H9 (cell line): ENCODE measurements at regions not wholly inside any gene's neighbourhood (a gene's known extent, or its start where the extent isn't known, plus 50 kb on each side); places are given as distances from the start of the nearest gene placed in this dataset.

Experiments
- DNase-seq: peaks from one replicate; pipeline ENCODE4 v3.0.0-alpha.2; 2017
- H2AFZ ChIP-seq: one replicate; pipeline ENCODE4 v1.6.1; 2013; ENCODE audit warnings: mild to moderate bottlenecking, low read length, control low read depth, moderate library complexity
- H2AK5ac ChIP-seq: 2 replicates; pipeline ENCODE4 v1.6.1; 2013; ENCODE audit warnings: low read length, control low read depth, mixed read lengths; ENCODE audit not compliant: insufficient read length
- H2BK120ac ChIP-seq: one replicate; pipeline ENCODE4 v1.6.1; 2013; ENCODE audit warnings: low read depth, mild to moderate bottlenecking, low read length, control low read depth, inconsistent platforms; ENCODE audit not compliant: poor library complexity, severe bottlenecking
- H2BK12ac ChIP-seq: 2 replicates; pipeline ENCODE4 v1.6.1; 2013; ENCODE audit warnings: low read length, control low read depth, mixed read lengths, low read depth; ENCODE audit not compliant: insufficient read length
- H2BK15ac ChIP-seq: 2 replicates; pipeline ENCODE4 v1.6.1; 2013; ENCODE audit warnings: low read depth, low read length, control low read depth
- H2BK20ac ChIP-seq: one replicate; pipeline ENCODE4 v1.6.1; 2013; ENCODE audit warnings: low read depth, mild to moderate bottlenecking, low read length, control low read depth, inconsistent platforms; ENCODE audit not compliant: poor library complexity, severe bottlenecking
- H2BK5ac ChIP-seq: 2 replicates; pipeline ENCODE4 v1.6.1; 2013; ENCODE audit warnings: low read length, control low read depth, mixed read lengths; ENCODE audit not compliant: insufficient read length
- H3K14ac ChIP-seq: 2 replicates; pipeline ENCODE4 v1.6.1; 2013; ENCODE audit warnings: low read length, control low read depth; ENCODE audit not compliant: insufficient read depth
- H3K18ac ChIP-seq: 2 replicates; pipeline ENCODE4 v1.6.1; 2013; ENCODE audit warnings: low read depth, mild to moderate bottlenecking, mixed read lengths, low read length, control low read depth; ENCODE audit not compliant: insufficient read length
- H3K23ac ChIP-seq: 2 replicates; pipeline ENCODE4 v1.6.1; 2013; ENCODE audit warnings: low read length, control low read depth, mixed read lengths, low read depth; ENCODE audit not compliant: insufficient read length
- H3K23me2 ChIP-seq: 2 replicates; pipeline ENCODE4 v1.6.1; 2013; ENCODE audit warnings: low read depth, mild to moderate bottlenecking, mixed read lengths, low read length, control low read depth; ENCODE audit not compliant: insufficient read length, poor library complexity, severe bottlenecking
- H3K27ac ChIP-seq: 2 replicates; pipeline ENCODE4 v1.5.1; 2013; ENCODE audit warnings: low read length, control low read depth, mixed read lengths, low read depth; ENCODE audit not compliant: insufficient read length
- H3K27me3 ChIP-seq: 2 replicates; pipeline ENCODE4 v1.6.1; 2013; ENCODE audit warnings: low read length, control low read depth, inconsistent platforms; ENCODE audit not compliant: insufficient read depth
- H3K4ac ChIP-seq: 2 replicates; pipeline ENCODE4 v1.6.1; 2013; ENCODE audit warnings: low read depth, mild to moderate bottlenecking, control low read depth, inconsistent platforms, low read length, moderate library complexity
- H3K4me1 ChIP-seq: 2 replicates; pipeline ENCODE4 v1.6.1; 2013; ENCODE audit warnings: low read length, control low read depth, inconsistent platforms; ENCODE audit not compliant: insufficient read depth
- H3K4me2 ChIP-seq: 2 replicates; pipeline ENCODE4 v1.6.1; 2013; ENCODE audit warnings: low read length, control low read depth, mixed read lengths; ENCODE audit not compliant: insufficient read length, insufficient read depth
- H3K56ac ChIP-seq: 2 replicates; pipeline ENCODE4 v1.6.1; 2013; ENCODE audit warnings: low read depth, mild to moderate bottlenecking, mixed read lengths, low read length, control low read depth; ENCODE audit not compliant: insufficient read length
- H3K79me1 ChIP-seq: 2 replicates; pipeline ENCODE4 v1.6.1; 2013; ENCODE audit warnings: low read depth, mild to moderate bottlenecking, moderate library complexity, low read length, control low read depth, inconsistent platforms; ENCODE audit not compliant: insufficient read depth, poor library complexity, severe bottlenecking
- H3K79me2 ChIP-seq: 2 replicates; pipeline ENCODE4 v1.6.1; 2013; ENCODE audit warnings: low read length, control low read depth, inconsistent platforms; ENCODE audit not compliant: insufficient read depth
- H3K9ac ChIP-seq: 2 replicates; pipeline ENCODE4 v1.6.1; 2013; ENCODE audit warnings: low read length, control low read depth, mixed read lengths; ENCODE audit not compliant: insufficient read length; ENCODE audit errors: extremely low read depth
- H3K9me3 ChIP-seq: one replicate; pipeline ENCODE4 v1.6.1; 2013; ENCODE audit warnings: low read depth, low read length, inconsistent platforms; ENCODE audit not compliant: control insufficient read depth
- H3T11ph ChIP-seq: one replicate; pipeline ENCODE4 v1.6.1; 2013; ENCODE audit warnings: mild to moderate bottlenecking, low read length, control low read depth, inconsistent platforms
- H4K20me1 ChIP-seq: one replicate; pipeline ENCODE4 v1.6.1; 2013; ENCODE audit not compliant: control insufficient read depth, insufficient read length, insufficient read depth
- H4K5ac ChIP-seq: 2 replicates; pipeline ENCODE4 v1.6.1; 2013; ENCODE audit warnings: low read depth, mild to moderate bottlenecking, mixed read lengths, low read length, control low read depth; ENCODE audit not compliant: insufficient read length
- H4K8ac ChIP-seq: replicated peaks from 2 replicates; pipeline ENCODE4 v1.6.1; 2013; ENCODE audit warnings: low read length, control low read depth, mixed read lengths, low read depth; ENCODE audit not compliant: insufficient read length
- H4K91ac ChIP-seq: 2 replicates; pipeline ENCODE4 v1.6.1; 2013; ENCODE audit warnings: low read depth, mild to moderate bottlenecking, moderate library complexity, mixed read lengths, low read length, control low read depth; ENCODE audit not compliant: insufficient read length
- H3K27ac Mint-ChIP-seq, 3 experiments: 2 replicates in 2 of 3; 3 replicates in 1 of 3; pipeline ENCODE4 v1.8.0; 2020 to 2021; ENCODE audit warnings: mixed read lengths in 3 of 3, mild to moderate bottlenecking in 1 of 3, moderate library complexity in 1 of 3
- H3K27me3 Mint-ChIP-seq: 2 replicates; pipeline ENCODE4 v1.8.0; 2021; ENCODE audit warnings: low read depth, mild to moderate bottlenecking, moderate library complexity, mixed read lengths
- H3K36me3 Mint-ChIP-seq, 3 experiments: 2 replicates in 2 of 3; 3 replicates in 1 of 3; pipeline ENCODE4 v1.8.0; 2020 to 2021; ENCODE audit warnings: low read depth in 3 of 3, mixed read lengths in 3 of 3; ENCODE audit not compliant: insufficient read depth in 1 of 3
- H3K4me1 Mint-ChIP-seq, 2 experiments: 2 replicates each; pipeline ENCODE4 v1.8.0; 2020; ENCODE audit warnings: mixed read lengths in 2 of 2
- H3K4me3 Mint-ChIP-seq, 2 experiments: 2 replicates in 1 of 2; 3 replicates in 1 of 2; pipeline ENCODE4 v1.8.0; 2020 to 2021; ENCODE audit warnings: mild to moderate bottlenecking in 2 of 2, mixed read lengths in 2 of 2, moderate library complexity in 1 of 2
- H3K9me3 Mint-ChIP-seq, 2 experiments: 2 replicates in 1 of 2; 3 replicates in 1 of 2; pipeline ENCODE4 v1.8.0; 2020; ENCODE audit warnings: mild to moderate bottlenecking in 2 of 2, mixed read lengths in 2 of 2, moderate library complexity in 1 of 2
- CTCF ChIP-seq: fragments of 200-600 bp; sonication (generic); conservative IDR thresholded peaks from 3 replicates; pipeline ENCODE4 v1.8.0; 2021; ENCODE audit warnings: antibody characterized with exemption, mild to moderate bottlenecking
- WGBS: extraction: QIAGEN DNeasy Blood & Tissue Kit; methylation state at CpG from one replicate; pipeline ENCODE4 v1.1.7; 2013; ENCODE audit warnings: missing lambda C conversion rate, low lambda C conversion rate, mixed read lengths; ENCODE audit not compliant: insufficient read length; ENCODE audit errors: extremely low coverage; 5-methylcytosine and 5-hydroxymethylcytosine counted together

- Histone ChIP-seq H3K79me1 (no peaks in the 10 kb centered on the region), H3K9me3 (no peaks in the 10 kb centered on the region), H3K27me3 (no peaks in the 10 kb centered on the region), H3K18ac (no peak overlapping the region), H3K27ac (no peak overlapping the region), H2AK5ac (no peak overlapping the region), H4K91ac (no peak overlapping the region), H3K4me1 (0 out of 2 replicates have a peak, but pooled peaks cover 2% of the 10 kb centered on the region), H3T11ph (no peak overlapping the region), H2BK12ac (no peak overlapping the region), H4K20me1 (no peaks in the 10 kb centered on the region), H3K56ac (no peak overlapping the region), H3K23ac (no peak overlapping the region), H3K79me2 (no peaks in the 10 kb centered on the region), H3K23me2 (no peaks in the 10 kb centered on the region), H3K14ac (no peak overlapping the region), H2BK5ac (no peak overlapping the region), H2AFZ (no peak overlapping the region), H2BK15ac (no peak overlapping the region), H3K9ac (no peak overlapping the region), H4K5ac (no peak overlapping the region), H2BK120ac (no peak overlapping the region), H2BK20ac (no peak overlapping the region), H3K4ac (no peak overlapping the region), H3K4me2 (no peak overlapping the region), H4K8ac (no peak overlapping the region)
- peaks cover 14 to 15% of the 10 kb centered on the region in 2 experiments for H3K4me1 Mint-ChIP-seq
- no peaks in the 10 kb centered on the region for H3K36me3 Mint-ChIP-seq
- no peak for TF ChIP-seq CTCF
- WGBS = no CpG with 5 or more reads among the region's 1 CpG
- no peak overlapping the region for H3K27ac Mint-ChIP-seq
- DNase-seq = no peak
- no peak overlapping the region for H3K4me3 Mint-ChIP-seq
- H3K9me3 Mint-ChIP-seq = no peaks in the 10 kb centered on the region; a peak in 1 of 5 replicates
- H3K27me3 Mint-ChIP-seq = peaks cover 2% of the 10 kb centered on the region
Observed at GRCh38 chr2:75788902-75789301, 78.2 kb upstream of the GCFC2 start.
